Keratinocyte (primary cell): ENCODE measurements at regions not wholly inside any gene's neighbourhood (a gene's known extent, or its start where the extent isn't known, plus 50 kb on each side); places are given as distances from the start of the nearest gene placed in this dataset.

Experiments
- DNase-seq: peaks from one replicate; pipeline ENCODE4 v3.0.0-alpha.2; 2011; ENCODE audit warnings: low read depth, missing footprints, low spot score
- FAIRE-seq: peaks from 2 replicates; lab custom pipeline; 2011; peaks lifted over from hg19 to GRCh38; lab: Jason Lieb, UNC
- H2AFZ ChIP-seq: 2 replicates; pipeline ENCODE4 v1.6.0; 2012; ENCODE audit warnings: low read length, control low read depth, inconsistent platforms; ENCODE audit not compliant: control insufficient read depth
- H3K27ac ChIP-seq: 2 replicates; pipeline ENCODE4 v1.5.1; 2011; ENCODE audit warnings: low read length; ENCODE audit not compliant: control insufficient read depth, insufficient read depth
- H3K27me3 ChIP-seq: 3 replicates; pipeline ENCODE4 v1.6.0; 2011; ENCODE audit warnings: low read length; ENCODE audit not compliant: control insufficient read depth, insufficient read depth; ENCODE audit errors: extremely low read depth
- H3K36me3 ChIP-seq, 2 experiments: 2 replicates in 1 of 2; 3 replicates in 1 of 2; pipeline ENCODE4 v1.5.1; 2011; ENCODE audit warnings: low read length in 2 of 2, mild to moderate bottlenecking in 1 of 2; ENCODE audit not compliant: control insufficient read depth in 2 of 2, insufficient read depth in 2 of 2; ENCODE audit errors: extremely low read depth in 1 of 2
- H3K4me1 ChIP-seq: 3 replicates; pipeline ENCODE4 v1.5.1; 2011; ENCODE audit warnings: low read length; ENCODE audit not compliant: control insufficient read depth, insufficient read depth; ENCODE audit errors: extremely low read depth
- H3K4me2 ChIP-seq: 3 replicates; pipeline ENCODE4 v1.6.0; 2011; ENCODE audit warnings: low read depth, low read length; ENCODE audit not compliant: control insufficient read depth, insufficient read depth; ENCODE audit errors: extremely low read depth
- H3K4me3 ChIP-seq, 3 experiments: fragments of 200-600 bp in 1 of 3; sonication (generic) in 1 of 3; 2 replicates in 2 of 3; 3 replicates in 1 of 3; pipeline ENCODE4 v1.5.1; 2011 to 2016; ENCODE audit warnings: low read length in 3 of 3, mild to moderate bottlenecking in 3 of 3, control low read depth in 2 of 3, inconsistent platforms in 1 of 3, low read depth in 1 of 3, mixed read lengths in 1 of 3, mixed run types in 1 of 3, moderate library complexity in 1 of 3; ENCODE audit not compliant: control insufficient read depth in 2 of 3, insufficient read depth in 2 of 3; ENCODE audit errors: extremely low read depth in 1 of 3
- H3K79me2 ChIP-seq: 2 replicates; pipeline ENCODE4 v1.6.0; 2012; ENCODE audit warnings: low read length; ENCODE audit not compliant: control insufficient read depth, insufficient read depth
- H3K9ac ChIP-seq: 3 replicates; pipeline ENCODE4 v1.6.0; 2011; ENCODE audit warnings: low read length; ENCODE audit not compliant: control insufficient read depth, insufficient read depth; ENCODE audit errors: extremely low read depth
- H3K9me1 ChIP-seq: 3 replicates; pipeline ENCODE4 v1.6.0; 2011; ENCODE audit warnings: low read length; ENCODE audit not compliant: control insufficient read depth, insufficient read depth; ENCODE audit errors: extremely low read depth
- H3K9me3 ChIP-seq: 2 replicates; pipeline ENCODE4 v1.5.1; 2012; ENCODE audit warnings: low read depth, low read length; ENCODE audit not compliant: control insufficient read depth
- H4K20me1 ChIP-seq: 3 replicates; pipeline ENCODE4 v1.6.0; 2011; ENCODE audit warnings: low read length; ENCODE audit not compliant: control insufficient read depth, insufficient read depth; ENCODE audit errors: extremely low read depth
- CTCF ChIP-seq, 3 experiments: IDR thresholded peaks in 1 of 3; conservative IDR thresholded peaks in 1 of 3; optimal IDR thresholded peaks in 1 of 3; 2 replicates in 2 of 3; 3 replicates in 1 of 3; pipeline versions ENCODE3 to v1.5.1; 2011; ENCODE audit warnings: low read length in 3 of 3, mild to moderate bottlenecking in 3 of 3, moderate library complexity in 2 of 3, control low read depth in 1 of 3, inconsistent platforms in 1 of 3; ENCODE audit not compliant: insufficient read depth in 2 of 3; ENCODE audit errors: extremely low read depth in 1 of 3
- EZH2 ChIP-seq: IDR thresholded peaks from one replicate; pipeline ENCODE4 v1.6.1; 2012; ENCODE audit warnings: inconsistent platforms, mild to moderate bottlenecking, low read length, moderate library complexity
- dilution Hi-C: fragments of 300-500 bp; cut with MboI; formaldehyde crosslinking; loops from one replicate; pipeline ENCODE4 v1.7.0; 2020; ENCODE audit warnings: low sequenced_read_pairs; ENCODE audit not compliant: extremely low pct_ligation_motif_present
- small RNA-seq, 3 experiments: library from RNA; depleted of rRNA; stranded (forward); fragments of <200 nt; gene quantifications; one replicate each; pipeline ENCODE3, GENCODE V24; 2012; ENCODE audit warnings: low read depth in 3 of 3, low replicate concordance in 1 of 3; ENCODE audit not compliant: insufficient read length in 3 of 3

GRCh38 chr2:143819764-143820163, 690.5 kb downstream of the ARHGAP15 start:
- FAIRE-seq = no peak
- TF ChIP-seq EZH2 = no peak
- no peak for TF ChIP-seq CTCF (optimal IDR thresholded peaks at IDR 0.05 in 1 of 3, IDR thresholded peaks at IDR 0.05 in 1 of 3, conservative IDR thresholded peaks at IDR 0.05 in 1 of 3; ENCODE audit: extremely low read depth in 1 of 3, insufficient read depth in 2 of 3, low read length in 3 of 3)
- dilution Hi-C loops = no loop called here
- Histone ChIP-seq H3K27me3 (no peaks in the 10 kb centered on the region), H3K4me1 (no peaks in the 10 kb centered on the region), H3K4me2 (no peak overlapping the region), H3K27ac (no peak overlapping the region), H3K9me3 (no peaks in the 10 kb centered on the region), H3K36me3 (no peaks in the 10 kb centered on the region), H2AFZ (no peak overlapping the region), H3K9me1 (no peaks in the 10 kb centered on the region), H4K20me1 (no peaks in the 10 kb centered on the region), H3K79me2 (no peaks in the 10 kb centered on the region), H3K9ac (no peak overlapping the region), H3K4me3 (no peak overlapping the region)
- DNase-seq = no peak

GRCh38 chr2:143819190-143819735, 690.0 kb downstream of the ARHGAP15 start:
- no peak overlapping the region for H3K27ac ChIP-seq
- no peak overlapping the region for H3K4me3 ChIP-seq

More at GRCh38 chr2:143819190-143819735, 690.0 kb downstream of the ARHGAP15 start:
- H3K9me1 ChIP-seq = no peaks in the 10 kb centered on the region
- no peaks in the 10 kb centered on the region for H3K9me3 ChIP-seq
- FAIRE-seq (no peak), DNase-seq (no peak)
- H3K36me3 ChIP-seq = no peaks in the 10 kb centered on the region
- TF ChIP-seq EZH2 = no peak
- no peak for TF ChIP-seq CTCF (optimal IDR thresholded peaks at IDR 0.05 in 1 of 3, IDR thresholded peaks at IDR 0.05 in 1 of 3, conservative IDR thresholded peaks at IDR 0.05 in 1 of 3; ENCODE audit: extremely low read depth in 1 of 3, insufficient read depth in 2 of 3, low read length in 3 of 3)
- no peaks in the 10 kb centered on the region for H3K4me1 ChIP-seq
- dilution Hi-C loops = no loop called here
- no peak overlapping the region for H3K4me2 ChIP-seq
- no peaks in the 10 kb centered on the region for H3K27me3 ChIP-seq
- H4K20me1 ChIP-seq = no peaks in the 10 kb centered on the region
- H3K79me2 ChIP-seq = no peaks in the 10 kb centered on the region
- no peak overlapping the region for H2AFZ ChIP-seq
- H3K9ac ChIP-seq = no peak overlapping the region

Small RNA genes lying in the stretch of these regions (small RNA-seq; reads per million reads assigned to genes)
- 0 reads per million in 3 experiments for gene RF00019
